Cardiac muscle cell (in vitro differentiated cells and primary cell): ENCODE measurements at regions not wholly inside any gene's neighbourhood (a gene's known extent, or its start where the extent isn't known, plus 50 kb on each side); places are given as distances from the start of the nearest gene placed in this dataset.
"Not testable (repeated sequence)": the region's sequence is repeated elsewhere in the genome, so short reads cannot be mapped to it uniquely, and the experiment has no call there.

Experiments
- DNase-seq, 2 donors: peaks; one replicate each; pipeline versions ENCODE4 v3.0.0 to v3.0.0-alpha.2; 2010 to 2017; ENCODE audit warnings: low read depth in 1 of 2, low spot score in 1 of 2
- H3K27ac ChIP-seq: fragments of 200-600 bp; sonication (generic); 2 replicates; pipeline ENCODE4 v1.5.1; 2016
- H3K27me3 ChIP-seq: fragments of 200-600 bp; sonication (generic); 2 replicates; pipeline ENCODE4 v1.6.0; 2016; ENCODE audit warnings: control low read depth
- H3K36me3 ChIP-seq: fragments of 200-600 bp; sonication (generic); 2 replicates; pipeline ENCODE4 v1.5.1; 2016; ENCODE audit warnings: control low read depth
- H3K4me1 ChIP-seq: fragments of 200-600 bp; sonication (generic); 2 replicates; pipeline ENCODE4 v1.8.1; 2017; ENCODE audit warnings: low read depth, mild to moderate bottlenecking, mixed run types
- H3K4me3 ChIP-seq: fragments of 200-600 bp; sonication (generic); 2 replicates; pipeline ENCODE4 v1.5.1; 2016; ENCODE audit warnings: mild to moderate bottlenecking
- H3K9me3 ChIP-seq: fragments of 200-600 bp; sonication (generic); 2 replicates; pipeline ENCODE4 v1.5.1; 2017; ENCODE audit warnings: low read depth, mild to moderate bottlenecking, control low read depth
- CTCF ChIP-seq: IDR thresholded peaks from 2 replicates; pipeline ENCODE4 v1.5.1; 2012; ENCODE audit warnings: low read depth, mild to moderate bottlenecking, low read length

GRCh38 chr9:31908158-31908890, 476.1 kb upstream of the ACO1 start:
- Histone ChIP-seq H3K4me1 (no peaks in the 10 kb centered on the region), H3K9me3 (no peaks in the 10 kb centered on the region), H3K36me3 (no peaks in the 10 kb centered on the region), H3K27me3 (no peaks in the 10 kb centered on the region), H3K27ac (no peak overlapping the region), H3K4me3 (no peak overlapping the region)
- TF ChIP-seq CTCF: no peak
- no peak for DNase-seq

GRCh38 chr9:31908891-31909480, 475.5 kb upstream of the ACO1 start:
- no peak for TF ChIP-seq CTCF
- Histone ChIP-seq H3K27ac (no peak overlapping the region), H3K36me3 (no peaks in the 10 kb centered on the region), H3K4me1 (no peaks in the 10 kb centered on the region), H3K4me3 (no peak overlapping the region), H3K9me3 (no peaks in the 10 kb centered on the region), H3K27me3 (no peaks in the 10 kb centered on the region)
- no peak for DNase-seq

- no peak for DNase-seq
- no peak overlapping the region for H3K27ac ChIP-seq
- H3K9me3 ChIP-seq: no peaks in the 10 kb centered on the region
- TF ChIP-seq CTCF: no peak
- H3K27me3 ChIP-seq: no peaks in the 10 kb centered on the region
- H3K36me3 ChIP-seq: no peaks in the 10 kb centered on the region
- no peak overlapping the region for H3K4me3 ChIP-seq
- H3K4me1 ChIP-seq: no peaks in the 10 kb centered on the region
Measured at GRCh38 chr9:31912636-31913035, 471.8 kb upstream of the ACO1 start.

DNA sequence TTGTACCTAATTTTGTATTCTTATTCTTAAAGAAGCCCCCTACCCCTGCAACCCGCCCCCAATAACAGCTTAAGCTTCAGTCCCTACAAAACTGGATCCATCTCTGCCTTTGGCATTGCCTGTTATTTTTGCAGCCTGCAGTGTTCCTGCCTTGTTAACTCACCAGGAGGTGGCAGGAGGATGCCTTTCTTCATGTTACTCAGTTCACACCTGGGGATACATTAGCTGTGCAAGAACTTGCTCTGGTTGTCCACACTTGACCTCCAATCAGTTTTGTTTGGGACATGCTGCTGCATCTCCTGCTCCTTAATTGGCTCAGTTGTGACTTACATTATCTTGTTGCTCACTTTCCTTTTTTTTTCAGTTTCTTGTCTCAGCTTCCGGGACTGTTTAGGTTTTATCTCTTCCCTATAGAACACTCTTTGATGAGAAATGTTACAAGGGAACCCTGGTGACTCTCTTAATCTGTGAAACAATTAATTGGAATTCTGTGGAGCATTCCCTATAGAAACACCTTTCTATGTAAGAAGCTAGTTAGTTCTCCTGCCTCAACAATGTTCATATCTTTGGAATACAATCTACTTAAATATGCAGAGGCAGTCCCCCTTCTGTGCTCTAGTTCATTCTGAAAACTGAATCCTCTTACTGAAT, 467.7 kb upstream of the ACO1 start:
- Histone ChIP-seq H3K27me3 (no peaks in the 10 kb centered on the region), H3K4me3 (no peak overlapping the region), H3K27ac (no peak overlapping the region), H3K9me3 (no peaks in the 10 kb centered on the region), H3K4me1 (no peaks in the 10 kb centered on the region), H3K36me3 (no peaks in the 10 kb centered on the region)
- peak in 1 of 2 donors; percentile 35 for DNase-seq
- no peak for TF ChIP-seq CTCF

DNA sequence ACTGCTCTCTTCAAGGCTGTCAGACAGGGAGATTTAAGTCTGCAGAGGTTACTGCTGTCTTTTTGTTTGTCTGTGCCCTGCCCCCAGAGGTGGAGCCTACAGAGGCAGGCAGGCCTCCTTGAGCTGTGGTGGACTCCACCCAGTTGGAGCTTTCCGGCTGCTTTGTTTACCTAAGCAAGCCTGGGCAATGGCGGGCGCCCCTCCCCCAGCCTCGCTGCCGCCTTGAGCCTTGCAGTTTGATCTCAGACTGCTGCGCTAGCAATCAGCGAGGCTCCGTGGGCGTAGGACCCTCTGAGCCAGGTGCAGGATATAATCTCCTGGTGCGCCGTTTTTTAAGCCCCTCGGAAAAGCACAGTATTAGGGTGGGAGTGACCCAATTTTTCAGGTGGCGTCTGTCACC, 446.7 kb upstream of the ACO1 start:
- H3K4me3 ChIP-seq, H3K27ac ChIP-seq, DNase-seq, H3K9me3 ChIP-seq, H3K36me3 ChIP-seq, H3K27me3 ChIP-seq, H3K4me1 ChIP-seq: not testable (repeated sequence)

- H3K27ac ChIP-seq: no peak overlapping the region
- H3K4me3 ChIP-seq: no peak overlapping the region
Measured at GRCh38 chr9:31950756-31951155, 433.7 kb upstream of the ACO1 start.

More at GRCh38 chr9:31950756-31951155, 433.7 kb upstream of the ACO1 start:
- Histone ChIP-seq H3K4me1 (no peaks in the 10 kb centered on the region), H3K27me3 (no peaks in the 10 kb centered on the region), H3K36me3 (no peaks in the 10 kb centered on the region), H3K9me3 (no peaks in the 10 kb centered on the region)
- TF ChIP-seq CTCF: no peak
- DNase-seq: no peak
